ENCODE measurements at regions not wholly inside any gene's neighbourhood (a gene's known extent, or its start where the extent isn't known, plus 50 kb on each side); places are given as distances from the start of the nearest gene placed in this dataset.

GRCh38 chr11:80524349-80524748 is 1083.5 kb upstream of the TENM4 start:
- TF ChIP-seq ZNF70 (CRISPR knock-in tag; IDR thresholded peaks at IDR 0.05), result no peak
- TF ChIP-seq CSRNP3 (CRISPR knock-in tag; IDR thresholded peaks at IDR 0.05), result no peak
- no peak for TF ChIP-seq ZNF8 (CRISPR knock-in tag; IDR thresholded peaks at IDR 0.05)
- no peak for TF ChIP-seq PPARA (CRISPR knock-in tag; IDR thresholded peaks at IDR 0.05; ENCODE audit: borderline replicate concordance)
- TF ChIP-seq SNAI2 (CRISPR knock-in tag; IDR thresholded peaks at IDR 0.05), result no peak
- TF ChIP-seq TSHZ2 (CRISPR knock-in tag; IDR thresholded peaks at IDR 0.05), result no peak
- TF ChIP-seq CSDC2 (CRISPR knock-in tag; IDR thresholded peaks at IDR 0.05), result no peak
- TF ChIP-seq ISL1 (CRISPR knock-in tag; IDR thresholded peaks at IDR 0.05), result no peak

All from SK-N-SH treated with all-trans-retinoic acid at 6 μM for 48 hours (cell line).